Gastrocnemius medialis (tissue), 4 donors: ENCODE measurements at regions not wholly inside any gene's neighbourhood (a gene's known extent, or its start where the extent isn't known, plus 50 kb on each side); places are given as distances from the start of the nearest gene placed in this dataset.

Source experiments
- POLR2A ChIP-seq, 2 donors: fragments of 450-650 bp; IDR thresholded peaks; one replicate each; pipeline ENCODE4 v1.6.1; 2017; ENCODE audit warnings: antibody characterized with exemption in 2 of 2, mild to moderate bottlenecking in 2 of 2, moderate library complexity in 2 of 2
- TF ChIP-seq, protein P1 (sequence below), 5 experiments: fragments of 450-650 bp in 3 of 5; fragments of 200-600 bp in 2 of 5; sonication (generic) in 2 of 5; IDR thresholded peaks in 4 of 5; conservative IDR thresholded peaks in 1 of 5; 1 replicate in 4 of 5; 2 replicates in 1 of 5; pipeline ENCODE4 v1.5.1; 2016 to 2019; ENCODE audit warnings: antibody characterized with exemption in 5 of 5, mild to moderate bottlenecking in 3 of 5, moderate library complexity in 3 of 5

DNA sequence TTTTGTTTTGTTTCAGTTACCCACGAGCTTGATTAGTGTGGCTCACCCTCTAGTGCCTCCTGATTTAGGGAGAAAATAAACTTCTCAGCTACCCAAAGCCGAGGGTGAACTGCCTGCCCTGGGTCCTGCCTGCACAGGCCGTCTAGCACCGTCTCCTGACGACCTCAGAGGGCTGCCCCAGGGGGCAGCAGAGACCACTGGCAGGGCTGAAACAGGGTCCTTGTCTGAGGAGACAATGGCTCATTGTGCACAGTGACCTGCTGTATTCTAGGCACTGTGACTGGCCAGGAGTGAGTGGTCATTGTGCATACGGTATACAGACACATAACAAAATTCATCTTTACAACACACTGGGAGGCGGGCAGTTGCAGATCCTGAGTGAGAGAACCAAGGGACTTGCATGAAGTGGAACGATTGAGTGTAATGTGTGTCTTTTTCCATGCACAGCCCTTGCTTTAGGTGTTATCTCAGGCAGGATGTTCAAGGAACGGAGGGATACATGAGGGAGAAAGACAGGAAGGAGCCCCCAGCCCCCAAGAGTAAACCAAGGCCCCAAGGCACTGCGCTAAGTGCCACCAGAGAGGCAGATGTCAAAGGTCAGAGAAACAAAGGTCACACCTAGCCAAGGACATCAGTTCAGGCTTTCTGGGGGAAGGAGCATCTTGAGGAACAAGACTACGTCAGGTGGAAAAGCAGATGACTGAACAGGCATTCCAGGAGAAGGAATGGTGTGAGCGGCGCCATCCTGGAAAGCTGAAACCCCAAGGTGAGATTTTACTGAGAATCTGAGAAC lies 421.3 kb downstream of the LPIN1 start:
- TF ChIP-seq, protein P1, sequence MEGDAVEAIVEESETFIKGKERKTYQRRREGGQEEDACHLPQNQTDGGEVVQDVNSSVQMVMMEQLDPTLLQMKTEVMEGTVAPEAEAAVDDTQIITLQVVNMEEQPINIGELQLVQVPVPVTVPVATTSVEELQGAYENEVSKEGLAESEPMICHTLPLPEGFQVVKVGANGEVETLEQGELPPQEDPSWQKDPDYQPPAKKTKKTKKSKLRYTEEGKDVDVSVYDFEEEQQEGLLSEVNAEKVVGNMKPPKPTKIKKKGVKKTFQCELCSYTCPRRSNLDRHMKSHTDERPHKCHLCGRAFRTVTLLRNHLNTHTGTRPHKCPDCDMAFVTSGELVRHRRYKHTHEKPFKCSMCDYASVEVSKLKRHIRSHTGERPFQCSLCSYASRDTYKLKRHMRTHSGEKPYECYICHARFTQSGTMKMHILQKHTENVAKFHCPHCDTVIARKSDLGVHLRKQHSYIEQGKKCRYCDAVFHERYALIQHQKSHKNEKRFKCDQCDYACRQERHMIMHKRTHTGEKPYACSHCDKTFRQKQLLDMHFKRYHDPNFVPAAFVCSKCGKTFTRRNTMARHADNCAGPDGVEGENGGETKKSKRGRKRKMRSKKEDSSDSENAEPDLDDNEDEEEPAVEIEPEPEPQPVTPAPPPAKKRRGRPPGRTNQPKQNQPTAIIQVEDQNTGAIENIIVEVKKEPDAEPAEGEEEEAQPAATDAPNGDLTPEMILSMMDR (IDR thresholded peaks at IDR 0.05 in 4 of 5, conservative IDR thresholded peaks at IDR 0.05 in 1 of 5): peak in 2 of 5 experiments; percentile 23 to 35
- TF ChIP-seq POLR2A (IDR thresholded peaks at IDR 0.05): no peak
